ENCODE measurements at regions not wholly inside any gene's neighbourhood (a gene's known extent, or its start where the extent isn't known, plus 50 kb on each side); places are given as distances from the start of the nearest gene placed in this dataset.

- TF ChIP-seq ZNF658 (tag by site-specific recombination; IDR thresholded peaks at IDR 0.05) (no peak), ZNF704 (tag by site-specific recombination; IDR thresholded peaks at IDR 0.05) (no peak), ZBTB26 (tag by site-specific recombination; optimal IDR thresholded peaks at IDR 0.05) (no peak)
These were observed 119.8 kb downstream of the BANF2 start (continued) for GRCh38 chr20:17819395-17820093.

- no peaks in the 10 kb centered on the region for H3K9me3 ChIP-seq (ENCODE audit: control insufficient read depth, insufficient read depth, low read depth, low read length)
- ChIA-PET CTCF (no interaction called here), POLR2A (no interaction called here)
- no peaks in the 10 kb centered on the region for H3K36me3 ChIP-seq (ENCODE audit: control insufficient read depth in 2 of 2, insufficient read depth in 1 of 2, low read length in 2 of 2)
- no peak for TF ChIP-seq TSHZ1 (tag by site-specific recombination; IDR thresholded peaks at IDR 0.05; ENCODE audit: borderline replicate concordance)
- TF ChIP-seq HOXC10 (CRISPR knock-in tag; IDR thresholded peaks at IDR 0.05) = no peak
- TF ChIP-seq ZNF600 (tag by site-specific recombination; IDR thresholded peaks at IDR 0.05) = no peak
- no peak overlapping the region for H3K27ac ChIP-seq (ENCODE audit: extremely low read depth, low read depth, low read length)
- H3K4me1 ChIP-seq (ENCODE audit: control insufficient read depth, insufficient read depth, low read length) = no peaks in the 10 kb centered on the region
- H3K4me3 ChIP-seq (ENCODE audit: low read depth, low read length) = no peak overlapping the region
These were observed 118.4 kb downstream of the BANF2 start for GRCh38 chr20:17818187-17818586.

- POLR2A ChIA-PET = no interaction called here
- CTCF ChIA-PET = interaction anchor here (0.5 kb wide), 1 partner anchor 90 kb away, joined by 3 read pairs; no protein-coding TSS in a partner anchor
These were observed 117.2 kb downstream of the BANF2 start for GRCh38 chr20:17816804-17817587.

More at GRCh38 chr20:17816804-17817587, 117.2 kb downstream of the BANF2 start:
- H3K9me3 ChIP-seq (ENCODE audit: control insufficient read depth, insufficient read depth, low read depth, low read length) = no peaks in the 10 kb centered on the region
- H3K36me3 ChIP-seq (ENCODE audit: control insufficient read depth in 2 of 2, insufficient read depth in 1 of 2, low read length in 2 of 2) = no peaks in the 10 kb centered on the region
- no peak overlapping the region for H3K27ac ChIP-seq (ENCODE audit: extremely low read depth, low read depth, low read length)
- H3K4me1 ChIP-seq (ENCODE audit: control insufficient read depth, insufficient read depth, low read length) = no peaks in the 10 kb centered on the region
- no peak overlapping the region for H3K4me3 ChIP-seq (ENCODE audit: low read depth, low read length)
- TF ChIP-seq ZNF639 (tag by site-specific recombination; IDR thresholded peaks at IDR 0.05) (no peak), ZNF10 (tag by site-specific recombination; IDR thresholded peaks at IDR 0.05) (no peak), ZBTB26 (tag by site-specific recombination; optimal IDR thresholded peaks at IDR 0.05) (no peak), MEIS1 (CRISPR knock-in tag; IDR thresholded peaks at IDR 0.05; ENCODE audit: borderline replicate concordance) (no peak), ZNF423 (tag by site-specific recombination; IDR thresholded peaks at IDR 0.05) (no peak)

All from HEK293 (cell line).